ENCODE measurements at regions not wholly inside any gene's neighbourhood (a gene's known extent, or its start where the extent isn't known, plus 50 kb on each side); places are given as distances from the start of the nearest gene placed in this dataset.

GRCh38 chr5:167623354-167623753 lies 668.1 kb upstream of the WWC1 start:
- H3K9me3 ChIP-seq, result peaks cover 0 to 14% (median 0%) of the 10 kb centered on the region in 8 donors
- no peaks in the 10 kb centered on the region for H3K27me3 ChIP-seq (replicated peaks in 1 of 7)
- H3K27ac ChIP-seq, result no peak overlapping the region
- no peak for DNase-seq
- 65 to 84% (median 71%) methylated on average over 3 of the region's 3 CpGs for WGBS, 5 donors
- no peak overlapping the region for H3K4me3 ChIP-seq
- H3K4me1 ChIP-seq, result no peaks in the 10 kb centered on the region
- H3K36me3 ChIP-seq, result no peaks in the 10 kb centered on the region
- intact Hi-C loops (cut with DNase I; ENCODE audit: low total_unique reads), result no loop called here
- TF ChIP-seq CTCF (IDR thresholded peaks at IDR 0.05 in 8 of 11, conservative IDR thresholded peaks at IDR 0.05 in 3 of 11) (no peak), POLR2A (IDR thresholded peaks at IDR 0.05) (no peak), POLR2AphosphoS5 (IDR thresholded peaks at IDR 0.05) (no peak)

GRCh38 chr5:167624053-167624452 lies 667.4 kb upstream of the WWC1 start:
- no peak for DNase-seq
- Histone ChIP-seq H3K9me3 (peaks cover 0 to 14% (median 0%) of the 10 kb centered on the region in 8 donors), H3K27me3 (replicated peaks in 1 of 7) (no peaks in the 10 kb centered on the region), H3K4me3 (no peak overlapping the region), H3K27ac (no peak overlapping the region), H3K4me1 (no peaks in the 10 kb centered on the region), H3K36me3 (no peaks in the 10 kb centered on the region)
- whole genome bisulfite sequencing, 5 donors, result 53 to 66% (median 60%) methylated on average over 2 of the region's 2 CpGs
- no peak for TF ChIP-seq POLR2AphosphoS5 (IDR thresholded peaks at IDR 0.05)
- no peak for TF ChIP-seq CTCF (IDR thresholded peaks at IDR 0.05 in 8 of 11, conservative IDR thresholded peaks at IDR 0.05 in 3 of 11)
- TF ChIP-seq POLR2A (IDR thresholded peaks at IDR 0.05), result no peak
- intact Hi-C loops (cut with DNase I; ENCODE audit: low total_unique reads), result no loop called here

GRCh38 chr5:167626341-167627123 lies 664.9 kb upstream of the WWC1 start:
- Histone ChIP-seq H3K9me3 (peaks cover 0 to 14% (median 0%) of the 10 kb centered on the region in 8 donors), H3K27ac (no peak overlapping the region), H3K4me1 (no peaks in the 10 kb centered on the region), H3K27me3 (replicated peaks in 1 of 7) (no peaks in the 10 kb centered on the region), H3K36me3 (no peaks in the 10 kb centered on the region), H3K4me3 (no peak overlapping the region)
- TF ChIP-seq CTCF (IDR thresholded peaks at IDR 0.05 in 8 of 11, conservative IDR thresholded peaks at IDR 0.05 in 3 of 11), result no peak
- TF ChIP-seq POLR2AphosphoS5 (IDR thresholded peaks at IDR 0.05), result no peak
- no peak for TF ChIP-seq POLR2A (IDR thresholded peaks at IDR 0.05)
- WGBS, 5 donors, result 77 to 90% (median 84%) methylated on average over 8 of the region's 8 CpGs
- no peak for DNase-seq
- intact Hi-C loops (cut with DNase I; ENCODE audit: low total_unique reads), result no loop called here

- Histone ChIP-seq H3K27me3 (replicated peaks in 1 of 7) (no peaks in the 10 kb centered on the region), H3K27ac (no peak overlapping the region), H3K36me3 (no peaks in the 10 kb centered on the region), H3K4me1 (no peaks in the 10 kb centered on the region), H3K9me3 (peaks cover 0 to 6% (median 0%) of the 10 kb centered on the region in 8 donors), H3K4me3 (no peak overlapping the region)
- 70 to 81% (median 74%) methylated on average over 3 of the region's 3 CpGs for WGBS, 5 donors
- intact Hi-C loops (cut with DNase I; ENCODE audit: low total_unique reads), result no loop called here
- no peak for DNase-seq
- TF ChIP-seq CTCF (IDR thresholded peaks at IDR 0.05 in 8 of 11, conservative IDR thresholded peaks at IDR 0.05 in 3 of 11) (no peak), POLR2A (IDR thresholded peaks at IDR 0.05) (no peak), POLR2AphosphoS5 (IDR thresholded peaks at IDR 0.05) (no peak)
These were observed 661.8 kb upstream of the WWC1 start for GRCh38 chr5:167629634-167630033.
